HL-60/S4 treated with retinoic acid at 250 ng/mL for 4 days and 3 days (cell line): ENCODE measurements at regions not wholly inside any gene's neighbourhood (a gene's known extent, or its start where the extent isn't known, plus 50 kb on each side); places are given as distances from the start of the nearest gene placed in this dataset.

Experiments used
- in situ Hi-C: fragments of 300-500 bp; cut with MboI; formaldehyde crosslinking; loops from 2 replicates; pipeline ENCODE4 v1.7.0; 2022; ENCODE audit warnings: low sequenced_read_pairs

GRCh38 chr12:127393896-127394295 lies 873.1 kb upstream of the TMEM132C start:
- in situ Hi-C loops, result no loop called here

- in situ Hi-C loops, result no loop called here
Observed at GRCh38 chr12:127396734-127397133, 870.2 kb upstream of the TMEM132C start.

GRCh38 chr12:127398016-127398710 lies 868.8 kb upstream of the TMEM132C start:
- in situ Hi-C loops, result no loop called here

- in situ Hi-C loops, result no loop called here
Observed at GRCh38 chr12:127399451-127399850, 867.5 kb upstream of the TMEM132C start.

GRCh38 chr12:127400221-127400620 lies 866.7 kb upstream of the TMEM132C start:
- in situ Hi-C loops, result no loop called here

- in situ Hi-C loops, result no loop called here
Observed at GRCh38 chr12:127401005-127401404, 866.0 kb upstream of the TMEM132C start.

- in situ Hi-C loops, result no loop called here
Observed at GRCh38 chr12:127401536-127401935, 865.4 kb upstream of the TMEM132C start.

GRCh38 chr12:127411166-127411915 lies 855.6 kb upstream of the TMEM132C start:
- in situ Hi-C loops, result no loop called here

- in situ Hi-C loops, result no loop called here
Observed at GRCh38 chr12:127411981-127412380, 855.0 kb upstream of the TMEM132C start.

- in situ Hi-C loops, result no loop called here
Observed at GRCh38 chr12:127412866-127413265, 854.1 kb upstream of the TMEM132C start.

- in situ Hi-C loops, result no loop called here
Observed at GRCh38 chr12:127414186-127414585, 852.8 kb upstream of the TMEM132C start.

GRCh38 chr12:127414636-127415035 lies 852.3 kb upstream of the TMEM132C start:
- in situ Hi-C loops, result no loop called here

GRCh38 chr12:127416796-127417195 lies 850.2 kb upstream of the TMEM132C start:
- in situ Hi-C loops, result no loop called here

GRCh38 chr12:127419111-127419510 lies 847.9 kb upstream of the TMEM132C start:
- in situ Hi-C loops, result no loop called here

GRCh38 chr12:127421614-127422013 lies 845.4 kb upstream of the TMEM132C start:
- in situ Hi-C loops, result no loop called here

GRCh38 chr12:127422935-127423566 lies 843.9 kb upstream of the TMEM132C start:
- in situ Hi-C loops, result no loop called here

GRCh38 chr12:127425474-127425873 lies 841.5 kb upstream of the TMEM132C start:
- in situ Hi-C loops, result no loop called here

GRCh38 chr12:127428420-127428819 lies 838.5 kb upstream of the TMEM132C start:
- in situ Hi-C loops, result no loop called here

GRCh38 chr12:127429551-127430285 lies 837.3 kb upstream of the TMEM132C start:
- in situ Hi-C loops, result no loop called here

- in situ Hi-C loops, result no loop called here
Observed at GRCh38 chr12:127430401-127430800, 836.6 kb upstream of the TMEM132C start.

- in situ Hi-C loops, result no loop called here
Observed at GRCh38 chr12:127431177-127431576, 835.8 kb upstream of the TMEM132C start.
